Tongue (tissue), 2 donors: ENCODE measurements at regions not wholly inside any gene's neighbourhood (a gene's known extent, or its start where the extent isn't known, plus 50 kb on each side); places are given as distances from the start of the nearest gene placed in this dataset. TPM values are rescaled to one million over a fixed set of nuclear protein-coding genes. Genes with fewer than 3 reads are reported as not detected.

ENCODE experiments used
- DNase-seq: peaks from one replicate; pipeline ENCODE4 v3.0.0-alpha.2; 2015
- small RNA-seq: library from RNA; depleted of rRNA; stranded (forward); fragments of <200 nt; gene quantifications from one replicate; pipeline ENCODE3, GENCODE V24; 2014; ENCODE audit warnings: low replicate concordance

GRCh38 chr2:198211706-198212105 lies 407.3 kb downstream of the PLCL1 start:
- no peak for DNase-seq

DNA sequence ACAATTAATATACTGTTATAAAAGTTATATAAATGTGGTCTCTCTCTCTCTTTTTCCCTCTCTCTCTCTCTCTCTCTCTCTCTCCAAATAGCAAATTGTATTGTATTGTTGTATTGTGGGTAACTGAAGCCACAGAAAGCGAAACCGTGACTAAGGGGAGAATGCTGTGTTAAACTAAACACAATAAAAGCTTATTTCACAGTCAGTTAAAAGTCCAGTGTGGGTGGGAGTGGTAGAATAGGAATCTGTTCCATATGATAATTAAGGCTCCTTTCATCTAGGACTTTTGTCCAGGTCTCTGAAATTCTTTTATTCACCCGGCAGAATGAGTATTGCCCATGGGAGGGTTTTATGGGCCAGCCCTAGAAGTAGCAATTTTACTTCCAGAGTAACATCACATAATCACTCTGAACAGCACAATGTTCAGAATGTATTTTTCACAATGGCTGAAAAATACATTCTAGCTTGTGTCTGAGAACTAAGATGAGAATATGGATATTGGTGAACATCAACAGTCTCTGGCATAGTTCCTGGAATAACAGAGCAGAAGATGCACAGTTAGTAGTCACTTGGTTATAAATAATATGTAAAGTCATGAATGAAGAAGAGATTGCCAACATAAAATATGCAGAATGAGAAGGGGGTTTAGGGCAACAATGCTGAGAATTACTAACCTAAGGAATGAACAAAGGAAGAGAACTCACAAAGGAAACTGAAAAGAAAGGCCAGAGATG lies 399.1 kb downstream of the PLCL1 start:
- no peak for DNase-seq

Small RNA genes lying in the stretch of these regions (small RNA-seq; reads per million reads assigned to genes)
- gene RNU7-147P = not detected
